GOT3 (cell line): ENCODE measurements at regions not wholly inside any gene's neighbourhood (a gene's known extent, or its start where the extent isn't known, plus 50 kb on each side); places are given as distances from the start of the nearest gene placed in this dataset.
A peak's percentile ranks its signal among the peaks of the same experiment; 100 is the strongest.

Experiments used
- DNase-seq: peaks from one replicate; lab custom pipeline; 2025; ENCODE audit warnings: mixed read lengths; lab: John Stamatoyannopoulos, UW

- no peak for DNase-seq
Measured at GRCh38 chr4:177109769-177110168, 199.9 kb upstream of the NEIL3 start.

GRCh38 chr4:177116161-177116560 is 193.5 kb upstream of the NEIL3 start:
- DNase-seq: no peak

- DNase-seq: no peak
Measured at GRCh38 chr4:177117256-177117655, 192.4 kb upstream of the NEIL3 start.

GRCh38 chr4:177118596-177118995 is 191.1 kb upstream of the NEIL3 start:
- no peak for DNase-seq

- no peak for DNase-seq
Measured at GRCh38 chr4:177119021-177119471, 190.6 kb upstream of the NEIL3 start.

GRCh38 chr4:177119691-177120090 is 190.0 kb upstream of the NEIL3 start:
- peak; percentile 0 for DNase-seq

- DNase-seq: no peak
Measured at GRCh38 chr4:177123811-177124210, 185.9 kb upstream of the NEIL3 start.

GRCh38 chr4:177124349-177125064 is 185.2 kb upstream of the NEIL3 start:
- no peak for DNase-seq

- no peak for DNase-seq
Measured at GRCh38 chr4:177125656-177126055, 184.0 kb upstream of the NEIL3 start.

GRCh38 chr4:177127658-177128057 is 182.0 kb upstream of the NEIL3 start:
- DNase-seq: no peak

GRCh38 chr4:177128306-177128705 is 181.4 kb upstream of the NEIL3 start:
- DNase-seq: no peak

GRCh38 chr4:177131736-177132135 is 177.9 kb upstream of the NEIL3 start:
- no peak for DNase-seq

GRCh38 chr4:177147668-177148067 is 162.0 kb upstream of the NEIL3 start:
- DNase-seq: no peak

- DNase-seq: no peak
Measured at GRCh38 chr4:177155454-177155853, 154.2 kb upstream of the NEIL3 start.

- DNase-seq: no peak
Measured at GRCh38 chr4:177159600-177159999, 150.1 kb upstream of the NEIL3 start.

- no peak for DNase-seq
Measured at GRCh38 chr4:177161781-177162180, 147.9 kb upstream of the NEIL3 start.

GRCh38 chr4:177163532-177163931 is 146.1 kb upstream of the NEIL3 start:
- DNase-seq: no peak

GRCh38 chr4:177171588-177171987 is 138.1 kb upstream of the NEIL3 start:
- no peak for DNase-seq

- no peak for DNase-seq
Measured at GRCh38 chr4:177175473-177175872, 134.2 kb upstream of the NEIL3 start.

- DNase-seq: no peak
Measured at GRCh38 chr4:177177541-177178081, 132.1 kb upstream of the NEIL3 start.

- DNase-seq: no peak
Measured at GRCh38 chr4:177178246-177178645, 131.4 kb upstream of the NEIL3 start.

- DNase-seq: no peak
Measured at GRCh38 chr4:177182166-177182565, 127.5 kb upstream of the NEIL3 start.

- no peak for DNase-seq
Measured at GRCh38 chr4:177182728-177183127, 126.9 kb upstream of the NEIL3 start.

GRCh38 chr4:177185151-177185550 is 124.5 kb upstream of the NEIL3 start:
- DNase-seq: no peak
